OCI-LY7 (cell line): ENCODE measurements at regions not wholly inside any gene's neighbourhood (a gene's known extent, or its start where the extent isn't known, plus 50 kb on each side); places are given as distances from the start of the nearest gene placed in this dataset.
"Not testable (repeated sequence)": the region's sequence is repeated elsewhere in the genome, so short reads cannot be mapped to it uniquely, and the experiment has no call there.

Experiments
- BruUV-seq: library from RNA; stranded (reverse); fragments of 400-500 nt; replicated peaks from 2 replicates; lab custom pipeline; 2021; lab: Mats Ljungman, UMichigan
- CTCF ChIA-PET: fragments of 300-600 bp; sonication (Branson Sonifier 250); formaldehyde crosslinking; loops from one replicate; lab custom pipeline; 2022; ENCODE audit warnings: antibody characterized with exemption; ENCODE audit not compliant: unreplicated experiment; lab: Charles Lee
- POLR2A ChIA-PET: fragments of 300-600 bp; sonication (Branson Sonifier 250); formaldehyde crosslinking; loops from one replicate; lab custom pipeline; 2022; ENCODE audit warnings: antibody characterized with exemption; lab: Charles Lee
- DNase-seq: peaks from one replicate; pipeline ENCODE4 v3.0.0-alpha.2; 2015; ENCODE audit warnings: low spot score
- H2AFZ ChIP-seq: fragments of 200-600 bp; sonication (generic), shearing (Covaris generic); 2 replicates; pipeline ENCODE4 v1.6.1; 2014; ENCODE audit warnings: mild to moderate bottlenecking, antibody characterized with exemption, low read length, moderate library complexity
- H3K27ac ChIP-seq: fragments of 200-600 bp; sonication (generic); 2 replicates; pipeline ENCODE4 v1.5.1; 2014; ENCODE audit warnings: mixed run types, low read depth, mild to moderate bottlenecking, moderate library complexity, low read length, inconsistent platforms; ENCODE audit not compliant: poor library complexity, severe bottlenecking
- H3K36me3 ChIP-seq: fragments of 200-600 bp; sonication (generic); 2 replicates; pipeline ENCODE4 v1.6.1; 2014; ENCODE audit warnings: mild to moderate bottlenecking, antibody characterized with exemption, low read length, moderate library complexity, mixed read lengths; ENCODE audit not compliant: insufficient read depth
- H3K4me1 ChIP-seq: fragments of 200-600 bp; sonication (generic); 2 replicates; pipeline ENCODE4 v1.5.1; 2014; ENCODE audit warnings: mild to moderate bottlenecking, low read length; ENCODE audit not compliant: insufficient read depth, poor library complexity, severe bottlenecking
- H3K4me2 ChIP-seq: fragments of 200-600 bp; sonication (generic); 2 replicates; pipeline ENCODE4 v1.6.1; 2014; ENCODE audit warnings: mild to moderate bottlenecking, low read length
- H3K4me3 ChIP-seq: fragments of 200-600 bp; sonication (generic); 2 replicates; pipeline ENCODE4 v1.5.1; 2014; ENCODE audit warnings: mild to moderate bottlenecking, low read depth, low read length; ENCODE audit not compliant: poor library complexity, severe bottlenecking
- H3K79me2 ChIP-seq: fragments of 200-600 bp; sonication (generic); 2 replicates; pipeline ENCODE4 v1.6.1; 2016; ENCODE audit warnings: low read depth, mild to moderate bottlenecking, low read length, moderate library complexity, mixed read lengths; ENCODE audit not compliant: insufficient read depth
- H3K9me2 ChIP-seq: fragments of 200-600 bp; sonication (generic); 2 replicates; pipeline ENCODE4 v1.6.1; 2016; ENCODE audit warnings: mild to moderate bottlenecking, low read length, mixed read lengths; ENCODE audit not compliant: insufficient read depth
- H3K9me3 ChIP-seq: fragments of 200-600 bp; sonication (generic); 2 replicates; pipeline ENCODE4 v1.6.1; 2014; ENCODE audit warnings: mild to moderate bottlenecking, mixed run types, low read length, mixed read lengths
- H4K20me1 ChIP-seq: fragments of 200-600 bp; sonication (generic); 2 replicates; pipeline ENCODE4 v1.6.1; 2014; ENCODE audit warnings: mild to moderate bottlenecking, antibody characterized with exemption, low read length, moderate library complexity, mixed read lengths; ENCODE audit not compliant: insufficient read depth
- CTCF ChIP-seq: fragments of 200-600 bp; sonication (generic); conservative IDR thresholded peaks from 2 replicates; pipeline ENCODE4 v1.5.1; 2014; ENCODE audit warnings: mild to moderate bottlenecking, antibody characterized with exemption, low read length, moderate library complexity, mixed read lengths
- EZH2phosphoT487 ChIP-seq: fragments of 200-600 bp; sonication (generic); IDR thresholded peaks from 2 replicates; pipeline ENCODE4 v1.6.1; 2018; ENCODE audit warnings: low read depth, borderline replicate concordance, mild to moderate bottlenecking, mixed run types, antibody characterized with exemption, low read length, moderate library complexity, mixed read lengths
- intact Hi-C: fragments of 100-400 bp; cut with micrococcal nuclease; formaldehyde crosslinking; loops from one replicate; pipeline ENCODE4 v1.10.0; 2022; ENCODE audit not compliant: unreplicated experiment

DNA sequence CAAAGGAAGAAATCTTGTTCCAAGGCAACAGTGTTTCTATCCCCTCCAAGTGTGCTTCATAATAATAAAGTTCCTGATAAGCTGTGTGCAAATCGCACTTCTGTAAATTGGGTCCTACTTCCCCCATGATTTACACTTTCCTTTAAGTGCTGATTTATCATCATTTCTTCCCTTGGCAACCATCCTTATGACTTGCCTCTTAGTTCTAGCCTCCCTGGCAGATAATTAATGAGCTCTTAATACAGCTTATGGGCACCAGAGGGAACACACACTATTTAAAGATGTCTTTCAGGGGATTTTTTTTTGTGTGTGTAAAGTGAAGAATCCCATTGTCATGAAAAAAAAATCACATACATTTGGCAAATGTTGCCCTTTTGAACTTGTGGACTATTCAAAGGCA lies 101.6 kb upstream of the MPHOSPH6 start:
- H3K4me2 ChIP-seq, result no peak overlapping the region
- no peaks in the 10 kb centered on the region for H3K79me2 ChIP-seq
- no TSS peak for BruUV-seq
- DNase-seq, result no peak
- H3K9me2 ChIP-seq, result no peaks in the 10 kb centered on the region
- ChIA-PET POLR2A (no interaction called here), CTCF (no interaction called here)
- TF ChIP-seq EZH2phosphoT487, result no peak
- no peak for TF ChIP-seq CTCF
- H3K4me1 ChIP-seq, result no peaks in the 10 kb centered on the region
- H4K20me1 ChIP-seq, result no peaks in the 10 kb centered on the region
- no peak overlapping the region for H2AFZ ChIP-seq
- H3K4me3 ChIP-seq, result no peak overlapping the region
- intact Hi-C loops, result no loop called here
- H3K27ac ChIP-seq, result no peak overlapping the region
- H3K9me3 ChIP-seq, result no peaks in the 10 kb centered on the region
- H3K36me3 ChIP-seq, result no peaks in the 10 kb centered on the region

DNA sequence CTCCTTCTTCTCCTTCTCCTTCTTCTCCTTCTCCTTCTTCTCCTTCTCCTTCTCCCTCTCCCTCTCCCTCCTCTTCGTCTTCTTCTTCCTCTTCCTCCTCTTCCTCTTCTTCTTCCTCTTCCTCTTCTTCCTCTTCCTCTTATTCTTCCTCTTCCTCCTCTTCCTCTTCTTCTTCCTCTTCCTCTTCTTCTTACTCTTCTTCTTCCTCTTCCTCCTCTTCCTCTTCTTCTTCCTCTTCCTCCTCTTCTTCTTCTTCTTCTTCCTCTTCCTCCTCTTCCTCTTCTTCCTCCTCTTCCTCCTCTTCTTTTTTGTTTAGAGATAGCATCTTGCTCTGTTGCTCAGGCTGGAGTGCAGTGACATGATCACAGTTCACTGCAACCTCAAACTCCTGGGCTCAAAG lies 97.7 kb upstream of the MPHOSPH6 start:
- DNase-seq, POLR2A ChIA-PET, H3K9me3 ChIP-seq, H3K4me1 ChIP-seq, H3K36me3 ChIP-seq, intact Hi-C loops, H3K4me3 ChIP-seq, H3K4me2 ChIP-seq, H3K79me2 ChIP-seq, H4K20me1 ChIP-seq, BruUV-seq, CTCF ChIA-PET, H3K9me2 ChIP-seq, H2AFZ ChIP-seq, H3K27ac ChIP-seq: not testable (repeated sequence)

DNA sequence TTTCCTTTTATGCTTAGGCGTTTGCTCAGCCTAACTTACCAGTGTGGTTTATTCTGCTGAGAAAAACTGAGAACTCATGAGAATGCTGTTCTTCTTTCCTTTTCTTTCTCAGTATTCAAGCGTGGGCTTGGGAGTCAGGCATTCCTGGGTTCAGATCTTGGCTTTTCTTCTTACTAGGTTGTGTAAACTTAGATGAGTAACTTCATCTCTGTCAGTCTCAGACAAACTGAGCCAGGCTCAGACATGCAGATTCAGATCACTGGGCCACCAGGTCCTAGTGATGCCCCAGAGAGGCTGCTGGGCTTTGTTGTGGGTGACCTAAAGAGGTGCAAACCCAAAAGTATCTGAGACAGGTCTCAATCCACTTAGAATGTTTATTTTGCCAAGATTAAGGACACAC lies 95.8 kb upstream of the MPHOSPH6 start:
- CTCF ChIA-PET, result no interaction called here
- H3K9me2 ChIP-seq, result no peaks in the 10 kb centered on the region
- H3K36me3 ChIP-seq, result no peaks in the 10 kb centered on the region
- TF ChIP-seq EZH2phosphoT487, result no peak
- TF ChIP-seq CTCF, result no peak
- POLR2A ChIA-PET, result no interaction called here
- no TSS peak for BruUV-seq
- H3K9me3 ChIP-seq, result no peaks in the 10 kb centered on the region
- H3K79me2 ChIP-seq, result no peaks in the 10 kb centered on the region
- no peak overlapping the region for H3K27ac ChIP-seq
- no peaks in the 10 kb centered on the region for H3K4me1 ChIP-seq
- no peaks in the 10 kb centered on the region for H4K20me1 ChIP-seq
- no peak overlapping the region for H3K4me3 ChIP-seq
- H2AFZ ChIP-seq, result no peak overlapping the region
- intact Hi-C loops, result no loop called here
- H3K4me2 ChIP-seq, result no peak overlapping the region
- no peak for DNase-seq
